HEK293 (cell line): ENCODE measurements at regions not wholly inside any gene's neighbourhood (a gene's known extent, or its start where the extent isn't known, plus 50 kb on each side); places are given as distances from the start of the nearest gene placed in this dataset.

ENCODE experiments used
- ZBTB21 ChIP-seq: fragments of 450-650 bp; formaldehyde crosslinking; IDR thresholded peaks from 2 replicates; pipeline ENCODE4 v1.5.1; 2017; ENCODE audit warnings: missing biosample characterization, missing genetic modification characterization
- ZNF138 ChIP-seq: fragments of 450-650 bp; formaldehyde crosslinking; IDR thresholded peaks from 2 replicates; pipeline ENCODE4 v1.5.1; 2016; ENCODE audit warnings: missing biosample characterization, missing genetic modification characterization, borderline replicate concordance
- ZNF221 ChIP-seq: fragments of 450-650 bp; formaldehyde crosslinking; IDR thresholded peaks from 2 replicates; pipeline ENCODE4 v1.5.1; 2017; ENCODE audit warnings: missing biosample characterization, missing genetic modification characterization, borderline replicate concordance
- ZNF362 ChIP-seq: fragments of 450-650 bp; formaldehyde crosslinking; IDR thresholded peaks from 2 replicates; pipeline ENCODE4 v1.5.1; 2016; ENCODE audit warnings: missing biosample characterization, missing genetic modification characterization
- TF ChIP-seq, protein P1 (sequence below): fragments of 450-650 bp; formaldehyde crosslinking; IDR thresholded peaks from 2 replicates; pipeline ENCODE4 v1.5.1; 2016; ENCODE audit warnings: missing biosample characterization, missing genetic modification characterization, low read depth
- TF ChIP-seq, protein P2 (sequence below): fragments of 450-650 bp; formaldehyde crosslinking; conservative IDR thresholded peaks from 2 replicates; pipeline ENCODE4 v1.5.1; 2016; ENCODE audit warnings: low read depth, missing biosample characterization, missing genetic modification characterization
- TF ChIP-seq, protein P3 (sequence below): fragments of 450-650 bp; formaldehyde crosslinking; IDR thresholded peaks from 2 replicates; pipeline ENCODE4 v1.5.1; 2016; ENCODE audit warnings: missing biosample characterization, missing genetic modification characterization

DNA sequence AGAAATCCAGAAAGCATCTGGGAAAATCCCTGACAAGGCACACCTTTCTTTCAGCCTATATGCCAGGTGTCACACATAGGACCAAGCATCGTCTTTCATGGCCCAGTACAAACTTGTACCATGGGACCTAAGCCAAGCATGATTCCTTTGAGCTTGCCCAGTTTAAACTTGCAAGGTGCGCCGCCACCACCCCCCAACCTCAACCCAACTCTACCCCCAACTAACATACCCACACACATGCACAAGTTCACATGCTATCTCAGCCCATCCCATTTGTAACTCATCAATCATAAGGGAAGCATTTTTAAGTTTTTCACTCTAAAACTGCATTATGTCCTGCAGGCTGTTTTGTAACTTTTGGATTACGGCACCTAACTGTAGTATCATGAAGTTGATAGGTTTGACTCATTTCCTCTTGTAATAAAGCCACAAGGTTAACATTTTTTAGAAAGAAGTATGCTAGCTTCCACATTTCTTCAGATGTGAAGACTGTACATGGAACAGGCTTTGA is 145.9 kb upstream of the FST start:
- TF ChIP-seq, protein P1, sequence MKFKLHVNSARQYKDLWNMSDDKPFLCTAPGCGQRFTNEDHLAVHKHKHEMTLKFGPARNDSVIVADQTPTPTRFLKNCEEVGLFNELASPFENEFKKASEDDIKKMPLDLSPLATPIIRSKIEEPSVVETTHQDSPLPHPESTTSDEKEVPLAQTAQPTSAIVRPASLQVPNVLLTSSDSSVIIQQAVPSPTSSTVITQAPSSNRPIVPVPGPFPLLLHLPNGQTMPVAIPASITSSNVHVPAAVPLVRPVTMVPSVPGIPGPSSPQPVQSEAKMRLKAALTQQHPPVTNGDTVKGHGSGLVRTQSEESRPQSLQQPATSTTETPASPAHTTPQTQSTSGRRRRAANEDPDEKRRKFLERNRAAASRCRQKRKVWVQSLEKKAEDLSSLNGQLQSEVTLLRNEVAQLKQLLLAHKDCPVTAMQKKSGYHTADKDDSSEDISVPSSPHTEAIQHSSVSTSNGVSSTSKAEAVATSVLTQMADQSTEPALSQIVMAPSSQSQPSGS (tag by site-specific recombination) = no peak
- no peak for TF ChIP-seq ZNF138 (tag by site-specific recombination)
- TF ChIP-seq, protein P2, sequence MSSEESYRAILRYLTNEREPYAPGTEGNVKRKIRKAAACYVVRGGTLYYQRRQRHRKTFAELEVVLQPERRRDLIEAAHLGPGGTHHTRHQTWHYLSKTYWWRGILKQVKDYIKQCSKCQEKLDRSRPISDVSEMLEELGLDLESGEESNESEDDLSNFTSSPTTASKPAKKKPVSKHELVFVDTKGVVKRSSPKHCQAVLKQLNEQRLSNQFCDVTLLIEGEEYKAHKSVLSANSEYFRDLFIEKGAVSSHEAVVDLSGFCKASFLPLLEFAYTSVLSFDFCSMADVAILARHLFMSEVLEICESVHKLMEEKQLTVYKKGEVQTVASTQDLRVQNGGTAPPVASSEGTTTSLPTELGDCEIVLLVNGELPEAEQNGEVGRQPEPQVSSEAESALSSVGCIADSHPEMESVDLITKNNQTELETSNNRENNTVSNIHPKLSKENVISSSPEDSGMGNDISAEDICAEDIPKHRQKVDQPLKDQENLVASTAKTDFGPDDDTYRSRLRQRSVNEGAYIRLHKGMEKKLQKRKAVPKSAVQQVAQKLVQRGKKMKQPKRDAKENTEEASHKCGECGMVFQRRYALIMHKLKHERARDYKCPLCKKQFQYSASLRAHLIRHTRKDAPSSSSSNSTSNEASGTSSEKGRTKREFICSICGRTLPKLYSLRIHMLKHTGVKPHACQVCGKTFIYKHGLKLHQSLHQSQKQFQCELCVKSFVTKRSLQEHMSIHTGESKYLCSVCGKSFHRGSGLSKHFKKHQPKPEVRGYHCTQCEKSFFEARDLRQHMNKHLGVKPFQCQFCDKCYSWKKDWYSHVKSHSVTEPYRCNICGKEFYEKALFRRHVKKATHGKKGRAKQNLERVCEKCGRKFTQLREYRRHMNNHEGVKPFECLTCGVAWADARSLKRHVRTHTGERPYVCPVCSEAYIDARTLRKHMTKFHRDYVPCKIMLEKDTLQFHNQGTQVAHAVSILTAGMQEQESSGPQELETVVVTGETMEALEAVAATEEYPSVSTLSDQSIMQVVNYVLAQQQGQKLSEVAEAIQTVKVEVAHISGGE (tag by site-specific recombination) = no peak
- TF ChIP-seq ZNF362 (tag by site-specific recombination) = no peak
- no peak for TF ChIP-seq ZNF221 (tag by site-specific recombination)
- no peak for TF ChIP-seq ZBTB21
- TF ChIP-seq, protein P3, sequence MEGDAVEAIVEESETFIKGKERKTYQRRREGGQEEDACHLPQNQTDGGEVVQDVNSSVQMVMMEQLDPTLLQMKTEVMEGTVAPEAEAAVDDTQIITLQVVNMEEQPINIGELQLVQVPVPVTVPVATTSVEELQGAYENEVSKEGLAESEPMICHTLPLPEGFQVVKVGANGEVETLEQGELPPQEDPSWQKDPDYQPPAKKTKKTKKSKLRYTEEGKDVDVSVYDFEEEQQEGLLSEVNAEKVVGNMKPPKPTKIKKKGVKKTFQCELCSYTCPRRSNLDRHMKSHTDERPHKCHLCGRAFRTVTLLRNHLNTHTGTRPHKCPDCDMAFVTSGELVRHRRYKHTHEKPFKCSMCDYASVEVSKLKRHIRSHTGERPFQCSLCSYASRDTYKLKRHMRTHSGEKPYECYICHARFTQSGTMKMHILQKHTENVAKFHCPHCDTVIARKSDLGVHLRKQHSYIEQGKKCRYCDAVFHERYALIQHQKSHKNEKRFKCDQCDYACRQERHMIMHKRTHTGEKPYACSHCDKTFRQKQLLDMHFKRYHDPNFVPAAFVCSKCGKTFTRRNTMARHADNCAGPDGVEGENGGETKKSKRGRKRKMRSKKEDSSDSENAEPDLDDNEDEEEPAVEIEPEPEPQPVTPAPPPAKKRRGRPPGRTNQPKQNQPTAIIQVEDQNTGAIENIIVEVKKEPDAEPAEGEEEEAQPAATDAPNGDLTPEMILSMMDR = no peak
